Activated T-cell treated with anti-CD3 and anti-CD28 coated beads for 48 hours (primary cell): ENCODE measurements at regions not wholly inside any gene's neighbourhood (a gene's known extent, or its start where the extent isn't known, plus 50 kb on each side); places are given as distances from the start of the nearest gene placed in this dataset.

Source experiments
- DNase-seq: peaks from one replicate; pipeline ENCODE4 v3.0.0-alpha.2; 2020; ENCODE audit warnings: low read depth

GRCh38 chr3:13954741-13955483 lies 75.0 kb upstream of the WNT7A start:
- DNase-seq, result no peak

GRCh38 chr3:13954266-13954665 lies 74.4 kb upstream of the WNT7A start:
- no peak for DNase-seq

- DNase-seq, result no peak
These were observed 71.3 kb upstream of the WNT7A start for GRCh38 chr3:13951184-13951583.

GRCh38 chr3:13950042-13950441 lies 70.2 kb upstream of the WNT7A start:
- no peak for DNase-seq

- no peak for DNase-seq
These were observed 68.0 kb upstream of the WNT7A start for GRCh38 chr3:13947912-13948311.

- DNase-seq, result no peak
These were observed 59.3 kb upstream of the WNT7A start for GRCh38 chr3:13939206-13939605.

GRCh38 chr3:13937131-13937530 lies 57.3 kb upstream of the WNT7A start:
- DNase-seq, result no peak

GRCh38 chr3:13935494-13936094 lies 55.7 kb upstream of the WNT7A start:
- no peak for DNase-seq

- no peak for DNase-seq
These were observed 54.9 kb upstream of the WNT7A start for GRCh38 chr3:13934813-13935212.

- DNase-seq, result no peak
These were observed 54.4 kb upstream of the WNT7A start for GRCh38 chr3:13934315-13934714.

GRCh38 chr3:13932578-13933295 lies 52.9 kb upstream of the WNT7A start:
- peak; percentile 15 for DNase-seq

GRCh38 chr3:13931172-13931571 lies 51.3 kb upstream of the WNT7A start:
- no peak for DNase-seq
